ENCODE measurements at regions not wholly inside any gene's neighbourhood (a gene's known extent, or its start where the extent isn't known, plus 50 kb on each side); places are given as distances from the start of the nearest gene placed in this dataset.

DNA sequence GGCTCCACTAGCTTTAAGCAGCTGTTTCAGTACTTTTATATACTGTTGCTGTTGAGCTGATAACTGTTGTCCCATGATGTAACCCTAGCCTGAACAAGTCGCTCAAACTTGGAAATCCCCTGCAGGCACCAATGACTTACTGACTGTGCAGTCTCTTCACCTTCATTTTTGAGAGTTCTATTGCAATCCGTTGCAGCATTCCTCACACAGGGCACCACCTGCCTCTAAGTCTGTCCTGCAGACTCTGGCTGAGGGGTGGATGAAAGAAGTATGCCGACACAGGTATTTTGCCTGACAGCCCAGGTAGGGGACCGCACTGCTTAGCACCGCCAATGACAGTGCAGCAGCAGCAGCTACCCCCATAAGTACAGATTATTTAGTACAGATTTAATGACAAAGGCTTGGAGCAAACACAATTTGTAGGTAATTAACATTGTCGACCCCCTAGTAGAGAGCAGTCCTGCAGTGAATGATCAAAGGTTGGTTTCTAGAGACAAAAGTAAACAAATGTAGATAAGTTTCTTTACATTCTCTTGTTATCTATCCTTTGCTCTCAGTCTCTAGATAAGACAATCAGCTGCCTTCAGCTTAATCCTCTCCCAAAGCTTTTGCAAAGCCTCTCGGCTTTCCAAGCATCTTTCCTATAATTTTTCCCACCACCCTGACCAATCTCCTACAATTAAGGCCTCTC, 205.0 kb downstream of the PABPC4L start:
- peaks cover 2% of the 10 kb centered on the region for H3K9me3 Mint-ChIP-seq
- no peak overlapping the region for H3K27ac Mint-ChIP-seq (ENCODE audit: unreplicated experiment)
- TF ChIP-seq, protein P1, sequence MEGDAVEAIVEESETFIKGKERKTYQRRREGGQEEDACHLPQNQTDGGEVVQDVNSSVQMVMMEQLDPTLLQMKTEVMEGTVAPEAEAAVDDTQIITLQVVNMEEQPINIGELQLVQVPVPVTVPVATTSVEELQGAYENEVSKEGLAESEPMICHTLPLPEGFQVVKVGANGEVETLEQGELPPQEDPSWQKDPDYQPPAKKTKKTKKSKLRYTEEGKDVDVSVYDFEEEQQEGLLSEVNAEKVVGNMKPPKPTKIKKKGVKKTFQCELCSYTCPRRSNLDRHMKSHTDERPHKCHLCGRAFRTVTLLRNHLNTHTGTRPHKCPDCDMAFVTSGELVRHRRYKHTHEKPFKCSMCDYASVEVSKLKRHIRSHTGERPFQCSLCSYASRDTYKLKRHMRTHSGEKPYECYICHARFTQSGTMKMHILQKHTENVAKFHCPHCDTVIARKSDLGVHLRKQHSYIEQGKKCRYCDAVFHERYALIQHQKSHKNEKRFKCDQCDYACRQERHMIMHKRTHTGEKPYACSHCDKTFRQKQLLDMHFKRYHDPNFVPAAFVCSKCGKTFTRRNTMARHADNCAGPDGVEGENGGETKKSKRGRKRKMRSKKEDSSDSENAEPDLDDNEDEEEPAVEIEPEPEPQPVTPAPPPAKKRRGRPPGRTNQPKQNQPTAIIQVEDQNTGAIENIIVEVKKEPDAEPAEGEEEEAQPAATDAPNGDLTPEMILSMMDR (conservative IDR thresholded peaks at IDR 0.05) = no peak
- no peaks in the 10 kb centered on the region for H3K4me1 Mint-ChIP-seq
- DNase-seq (ENCODE audit: low read depth, low spot score) = no peak
- H3K4me3 Mint-ChIP-seq = no peak overlapping the region
- peaks cover 2% of the 10 kb centered on the region for H3K36me3 Mint-ChIP-seq (ENCODE audit: low read depth)
- H3K27me3 Mint-ChIP-seq (ENCODE audit: low read depth) = no peaks in the 10 kb centered on the region

DNA sequence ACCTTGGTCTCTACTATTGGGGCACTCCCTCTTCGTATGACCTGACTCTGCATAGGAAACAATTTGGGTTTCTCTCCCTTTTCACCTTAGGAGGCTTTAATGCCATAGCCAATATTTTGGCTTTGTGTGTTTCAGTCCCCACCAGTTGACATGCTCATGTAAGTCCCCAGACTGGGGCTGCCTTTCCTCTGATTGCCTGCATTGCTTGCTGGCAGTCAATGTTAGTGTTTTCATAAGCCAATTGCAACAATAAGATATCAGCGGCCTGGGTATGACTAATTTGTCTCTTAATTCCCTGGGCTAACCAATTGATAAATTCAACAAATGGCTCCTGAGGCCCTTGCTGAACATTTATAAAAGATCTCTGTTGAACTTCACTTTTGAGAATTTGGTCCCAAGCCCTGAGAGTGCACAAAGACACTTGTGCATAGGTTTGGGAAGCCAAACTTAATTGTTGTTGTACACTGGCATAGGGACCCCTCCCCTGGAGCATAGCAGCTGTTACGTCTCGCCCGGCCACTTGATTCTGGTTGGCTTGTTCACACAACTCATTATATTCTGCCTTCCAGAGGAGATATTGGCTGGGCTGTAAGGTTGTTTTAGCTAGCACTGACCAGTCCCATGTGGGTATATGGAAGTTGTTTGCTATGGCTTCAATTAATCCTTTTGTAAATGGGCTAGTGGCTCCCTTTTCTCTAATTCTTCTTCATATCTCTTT, 206.2 kb downstream of the PABPC4L start:
- peaks cover 7% of the 10 kb centered on the region for H3K9me3 Mint-ChIP-seq
- H3K4me1 Mint-ChIP-seq = no peaks in the 10 kb centered on the region
- TF ChIP-seq, protein P1 (conservative IDR thresholded peaks at IDR 0.05) = no peak

DNA sequence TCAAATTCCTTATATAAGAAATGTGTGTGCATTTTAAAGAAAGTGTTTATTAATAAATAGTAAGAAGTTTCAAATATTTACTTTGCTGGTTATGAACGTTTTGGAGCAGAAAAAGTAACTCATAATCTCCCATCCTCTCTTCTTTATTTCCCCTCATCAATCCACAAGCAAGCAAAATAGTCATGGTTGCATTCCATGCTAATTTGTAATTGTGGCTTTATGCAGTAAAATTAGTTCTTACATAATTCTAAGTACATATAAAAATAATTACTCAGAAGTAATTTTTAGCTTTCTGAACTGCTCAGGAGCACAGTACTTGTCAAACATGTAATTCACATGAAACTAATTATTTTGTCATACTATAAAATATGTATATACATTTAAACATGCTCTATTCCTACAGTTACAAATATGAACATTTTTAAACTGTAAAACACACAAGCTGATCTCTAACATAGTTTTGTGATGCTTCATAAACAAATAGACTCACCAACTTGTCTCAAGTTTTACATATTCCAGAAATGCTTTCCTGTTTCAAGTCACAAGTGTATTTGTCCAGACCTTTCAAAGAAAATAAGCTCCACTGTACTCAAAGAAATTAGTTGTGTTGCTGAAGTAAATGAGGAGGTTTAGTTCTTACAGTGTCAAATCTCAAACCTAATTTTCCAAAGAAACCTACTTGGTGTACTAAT, 218.9 kb downstream of the PABPC4L start:
- Mint-ChIP-seq H3K4me1 (no peaks in the 10 kb centered on the region), H3K4me3 (no peak overlapping the region), H3K27me3 (ENCODE audit: low read depth) (no peaks in the 10 kb centered on the region), H3K27ac (ENCODE audit: unreplicated experiment) (no peak overlapping the region), H3K36me3 (ENCODE audit: low read depth) (no peaks in the 10 kb centered on the region), H3K9me3 (peaks cover 3% of the 10 kb centered on the region)
- no peak for DNase-seq (ENCODE audit: low read depth, low spot score)
- TF ChIP-seq, protein P1 (conservative IDR thresholded peaks at IDR 0.05) = no peak

More for the DNA sequence above, 206.2 kb downstream of the PABPC4L start:
- Mint-ChIP-seq H3K27me3 (ENCODE audit: low read depth) (no peaks in the 10 kb centered on the region), H3K27ac (ENCODE audit: unreplicated experiment) (no peak overlapping the region), H3K4me3 (no peak overlapping the region), H3K36me3 (ENCODE audit: low read depth) (peaks cover 10% of the 10 kb centered on the region)
- DNase-seq (ENCODE audit: low read depth, low spot score) = no peak

DNA sequence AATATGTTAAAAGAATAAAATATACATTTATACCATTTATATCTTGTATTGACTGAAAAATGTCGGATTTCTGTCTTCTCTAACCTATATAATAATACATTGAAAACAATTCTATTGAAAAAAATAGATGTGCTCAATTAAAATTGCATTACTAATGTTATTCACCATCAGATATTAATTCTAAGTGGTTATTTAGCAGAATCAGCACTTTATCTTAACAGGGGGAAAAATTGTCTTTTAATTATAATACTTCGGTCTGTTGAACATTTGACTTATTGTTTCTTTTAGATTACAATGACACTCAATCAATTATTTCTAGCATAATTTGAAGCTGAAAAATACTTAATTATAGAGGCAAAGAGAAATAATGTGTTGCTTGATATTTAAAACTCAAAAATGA, 220.3 kb downstream of the PABPC4L start:
- no peak for DNase-seq (ENCODE audit: low read depth, low spot score)
- Mint-ChIP-seq H3K4me1 (no peaks in the 10 kb centered on the region), H3K36me3 (ENCODE audit: low read depth) (no peaks in the 10 kb centered on the region), H3K4me3 (no peak overlapping the region), H3K9me3 (peaks cover 3% of the 10 kb centered on the region), H3K27me3 (ENCODE audit: low read depth) (no peaks in the 10 kb centered on the region), H3K27ac (ENCODE audit: unreplicated experiment) (no peak overlapping the region)
- TF ChIP-seq, protein P1 (conservative IDR thresholded peaks at IDR 0.05) = no peak

DNA sequence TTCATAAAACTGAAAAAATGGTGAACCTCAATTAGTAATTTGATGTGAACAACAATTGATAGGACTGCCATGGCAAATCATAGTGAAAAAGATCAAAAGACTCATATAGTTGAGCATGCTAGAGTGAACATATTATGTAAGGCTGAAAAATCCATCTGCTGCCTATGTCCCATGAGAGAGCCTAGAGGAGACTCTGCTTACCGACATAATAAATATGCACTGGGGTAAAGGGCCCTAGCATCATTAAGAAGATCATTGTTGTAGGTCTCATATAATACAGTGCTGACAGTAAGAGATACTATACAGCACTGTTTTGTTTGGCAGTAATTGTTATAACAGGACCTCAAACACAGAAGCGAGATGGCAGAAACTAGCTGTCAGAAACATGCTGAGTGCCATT, 229.0 kb downstream of the PABPC4L start:
- H3K4me3 Mint-ChIP-seq = no peak overlapping the region
- peaks cover 4% of the 10 kb centered on the region for H3K9me3 Mint-ChIP-seq
- H3K36me3 Mint-ChIP-seq (ENCODE audit: low read depth) = no peaks in the 10 kb centered on the region
- H3K4me1 Mint-ChIP-seq = peaks cover 14% of the 10 kb centered on the region
- DNase-seq (ENCODE audit: low read depth, low spot score) = no peak
- TF ChIP-seq, protein P1 (conservative IDR thresholded peaks at IDR 0.05) = no peak
- no peak overlapping the region for H3K27ac Mint-ChIP-seq (ENCODE audit: unreplicated experiment)
- no peaks in the 10 kb centered on the region for H3K27me3 Mint-ChIP-seq (ENCODE audit: low read depth)
